ENCODE measurements at regions not wholly inside any gene's neighbourhood (a gene's known extent, or its start where the extent isn't known, plus 50 kb on each side); places are given as distances from the start of the nearest gene placed in this dataset.
"Not testable (repeated sequence)": the region's sequence is repeated elsewhere in the genome, so short reads cannot be mapped to it uniquely, and the experiment has no call there.

GRCh38 chr21:10424887-10425145 lies 96.6 kb upstream of the TPTE start:
- not testable (repeated sequence) for TF ChIP-seq CTCF (IDR thresholded peaks at IDR 0.05; ENCODE audit: borderline replicate concordance, extremely low read depth, low read length, poor library complexity, severe bottlenecking); EZH2 (IDR thresholded peaks at IDR 0.05; ENCODE audit: borderline replicate concordance, low read depth, low read length, severe bottlenecking)
